Pancreas (tissue), 10 donors: ENCODE measurements at regions not wholly inside any gene's neighbourhood (a gene's known extent, or its start where the extent isn't known, plus 50 kb on each side); places are given as distances from the start of the nearest gene placed in this dataset.

Experiments
- ATAC-seq, 4 donors: fragments of 200-7000 bp; cut with Tn5 transposase; one replicate each; pipeline versions ENCODE4 v1.8.0 to v1.9.1; 2020; ENCODE audit warnings: mild to moderate bottlenecking in 4 of 4, moderate library complexity in 4 of 4
- DNase-seq, 6 donors: peaks; one replicate each; pipeline ENCODE4 v3.0.0-alpha.2; 2020
- FAIRE-seq: peaks from 2 replicates; lab custom pipeline; 2012; peaks lifted over from hg19 to GRCh38; lab: Jason Lieb, UNC
- H3K27ac ChIP-seq, 4 donors: fragments of 200-600 bp; sonication (generic); 1 replicate in 3 of 4; 2 replicates in 1 of 4; pipeline versions ENCODE4 v1.5.0 to v1.8.0; 2020
- H3K27me3 ChIP-seq, 4 donors: fragments of 200-600 bp; one replicate each; pipeline ENCODE4 v1.8.0; 2021
- H3K36me3 ChIP-seq, 3 donors: fragments of 200-600 bp; sonication (generic) in 1 of 3; one replicate each; pipeline versions ENCODE4 v1.5.0 to v1.8.0; 2020 to 2021
- H3K4me1 ChIP-seq, 3 donors: fragments of 200-600 bp; one replicate each; pipeline ENCODE4 v1.8.0; 2021
- H3K4me3 ChIP-seq, 4 donors: fragments of 200-600 bp; sonication (generic) in 2 of 4; one replicate each; pipeline versions ENCODE4 v1.5.0 to v1.8.0; 2020 to 2021
- H3K9me3 ChIP-seq, 4 donors: fragments of 200-600 bp; one replicate each; pipeline ENCODE4 v1.8.0; 2021
- WGBS, 2 donors: extraction: QIAGEN DNeasy Blood & Tissue Kit; methylation state at CpG; one replicate each; pipeline ENCODE4 v1.1.7; 2013; 5-methylcytosine and 5-hydroxymethylcytosine counted together
- intact Hi-C, 3 donors: fragments of 100-400 bp; cut with DNase I; formaldehyde crosslinking; loops; one replicate each; pipeline versions ENCODE4 v1.11.1 to v1.14.2; 2022
- TF ChIP-seq, protein P1 (sequence below), 4 donors: fragments of 200-600 bp; sonication (generic) in 3 of 4; IDR thresholded peaks; one replicate each; pipeline versions ENCODE4 v1.5.0 to v1.8.0; 2021; ENCODE audit warnings: antibody characterized with exemption in 4 of 4
- donor health status: healthy with polysubstance abuse.
- donor health status: DM: no; HTN: no; CAD: no; lungs with moderate emphysema.
- donor health status: DM: no; HTN: no; CAD: no.
- donor health status: control.
- donor health status: control.
- donor health status: Bipolar disorder and iron deficiency.
- donor health status: DM: yes; HTN: yes; CAD: no.
- donor health status: DM: no; HTN: no; CAD: no.
- donor health status: DM: no; HTN: no; CAD: no.
- donor health status: DM: yes; HTN: yes; CAD: no.

DNA sequence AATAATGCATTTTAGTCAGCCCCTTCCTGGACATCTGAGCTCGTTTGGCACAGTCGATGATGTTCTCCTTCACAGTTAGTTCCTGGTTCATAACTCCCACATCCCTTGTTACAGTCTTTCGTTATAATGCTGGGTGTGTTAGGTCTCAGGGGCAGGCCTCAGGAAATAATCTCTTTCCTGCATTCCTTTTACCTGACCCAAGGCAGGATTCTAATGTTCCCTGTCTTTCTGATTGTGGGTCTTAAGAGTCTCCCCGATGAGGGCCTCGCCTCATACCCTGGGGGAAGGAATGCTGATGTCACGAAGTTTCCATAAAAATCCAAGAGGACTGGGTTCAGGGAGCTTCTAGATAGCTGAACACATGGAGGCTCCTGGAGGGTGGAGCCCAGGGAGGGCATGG, 104.0 kb upstream of the CARMIL1 start:
- Histone ChIP-seq H3K4me1 (peaks cover 0 to 25% (median 4%) of the 10 kb centered on the region in 3 donors), H3K36me3 (no peaks in the 10 kb centered on the region), H3K27me3 (no peaks in the 10 kb centered on the region), H3K27ac (no peak overlapping the region), H3K4me3 (no peak overlapping the region), H3K9me3 (no peaks in the 10 kb centered on the region)
- intact Hi-C loops: no loop called here
- DNase-seq: no peak
- WGBS, 2 donors: 76% methylated on average over 6 of the region's 6 CpGs
- TF ChIP-seq, protein P1, sequence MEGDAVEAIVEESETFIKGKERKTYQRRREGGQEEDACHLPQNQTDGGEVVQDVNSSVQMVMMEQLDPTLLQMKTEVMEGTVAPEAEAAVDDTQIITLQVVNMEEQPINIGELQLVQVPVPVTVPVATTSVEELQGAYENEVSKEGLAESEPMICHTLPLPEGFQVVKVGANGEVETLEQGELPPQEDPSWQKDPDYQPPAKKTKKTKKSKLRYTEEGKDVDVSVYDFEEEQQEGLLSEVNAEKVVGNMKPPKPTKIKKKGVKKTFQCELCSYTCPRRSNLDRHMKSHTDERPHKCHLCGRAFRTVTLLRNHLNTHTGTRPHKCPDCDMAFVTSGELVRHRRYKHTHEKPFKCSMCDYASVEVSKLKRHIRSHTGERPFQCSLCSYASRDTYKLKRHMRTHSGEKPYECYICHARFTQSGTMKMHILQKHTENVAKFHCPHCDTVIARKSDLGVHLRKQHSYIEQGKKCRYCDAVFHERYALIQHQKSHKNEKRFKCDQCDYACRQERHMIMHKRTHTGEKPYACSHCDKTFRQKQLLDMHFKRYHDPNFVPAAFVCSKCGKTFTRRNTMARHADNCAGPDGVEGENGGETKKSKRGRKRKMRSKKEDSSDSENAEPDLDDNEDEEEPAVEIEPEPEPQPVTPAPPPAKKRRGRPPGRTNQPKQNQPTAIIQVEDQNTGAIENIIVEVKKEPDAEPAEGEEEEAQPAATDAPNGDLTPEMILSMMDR (IDR thresholded peaks at IDR 0.05): no peak
- peak in 1 of 4 donors; percentile 17 for ATAC-seq
- no peak for FAIRE-seq

DNA sequence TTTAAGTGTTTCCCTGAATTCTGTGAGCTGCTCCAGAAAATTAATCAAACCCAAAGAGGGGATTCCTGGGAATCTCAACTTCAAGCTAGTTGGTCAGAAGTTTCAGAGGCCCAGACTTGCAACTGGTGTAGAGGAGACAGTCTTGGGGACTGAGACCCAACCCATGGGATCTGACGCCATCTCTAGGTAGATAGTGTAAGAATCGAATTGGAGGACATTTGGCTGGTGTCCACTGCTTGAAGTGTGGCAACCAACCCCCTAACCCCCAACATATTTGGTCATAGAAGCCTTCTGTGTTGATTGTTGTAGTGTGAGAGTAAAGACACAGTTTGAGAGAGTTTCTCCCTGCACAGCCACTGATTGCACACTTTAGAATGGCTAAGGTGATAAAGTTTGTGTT, 103.5 kb upstream of the CARMIL1 start:
- TF ChIP-seq, protein P1 (IDR thresholded peaks at IDR 0.05): no peak
- H3K4me1 ChIP-seq: peaks cover 0 to 20% (median 4%) of the 10 kb centered on the region in 3 donors
- WGBS, 2 donors: 64 to 80% methylated on average over 2 of the region's 2 CpGs
- no peaks in the 10 kb centered on the region for H3K27me3 ChIP-seq
- ATAC-seq (no peak), DNase-seq (no peak), FAIRE-seq (no peak)
- no peaks in the 10 kb centered on the region for H3K9me3 ChIP-seq
- no peak overlapping the region for H3K27ac ChIP-seq
- no peak overlapping the region for H3K4me3 ChIP-seq
- intact Hi-C loops: no loop called here
- H3K36me3 ChIP-seq: no peaks in the 10 kb centered on the region

DNA sequence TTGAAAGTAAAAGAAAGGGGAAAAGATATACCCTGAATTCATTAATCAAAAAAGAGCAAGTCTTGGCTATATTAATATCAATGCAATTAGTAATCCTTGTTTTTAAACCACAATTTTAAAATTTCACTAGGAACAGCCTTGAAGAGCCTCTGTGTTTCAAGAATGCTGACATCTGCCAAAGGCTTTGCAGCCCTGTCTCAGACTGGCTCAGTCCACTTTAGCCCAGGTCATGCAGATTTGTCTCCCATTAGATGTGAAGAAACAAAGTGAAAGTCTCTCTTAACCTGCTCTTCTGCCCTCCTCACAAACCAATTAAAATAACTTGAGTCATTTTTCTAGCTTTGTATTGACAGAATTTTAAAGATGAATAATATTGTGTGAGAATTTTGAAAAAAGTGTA, 102.7 kb upstream of the CARMIL1 start:
- no peak for ATAC-seq
- H3K27ac ChIP-seq: no peak overlapping the region
- no peaks in the 10 kb centered on the region for H3K9me3 ChIP-seq
- H3K27me3 ChIP-seq: no peaks in the 10 kb centered on the region
- no peak for FAIRE-seq
- no peaks in the 10 kb centered on the region for H3K36me3 ChIP-seq
- H3K4me3 ChIP-seq: no peak overlapping the region
- peaks cover 0 to 12% (median 4%) of the 10 kb centered on the region in 3 donors for H3K4me1 ChIP-seq
- intact Hi-C loops: no loop called here
- no peak for DNase-seq
- TF ChIP-seq, protein P1 (IDR thresholded peaks at IDR 0.05): no peak

DNA sequence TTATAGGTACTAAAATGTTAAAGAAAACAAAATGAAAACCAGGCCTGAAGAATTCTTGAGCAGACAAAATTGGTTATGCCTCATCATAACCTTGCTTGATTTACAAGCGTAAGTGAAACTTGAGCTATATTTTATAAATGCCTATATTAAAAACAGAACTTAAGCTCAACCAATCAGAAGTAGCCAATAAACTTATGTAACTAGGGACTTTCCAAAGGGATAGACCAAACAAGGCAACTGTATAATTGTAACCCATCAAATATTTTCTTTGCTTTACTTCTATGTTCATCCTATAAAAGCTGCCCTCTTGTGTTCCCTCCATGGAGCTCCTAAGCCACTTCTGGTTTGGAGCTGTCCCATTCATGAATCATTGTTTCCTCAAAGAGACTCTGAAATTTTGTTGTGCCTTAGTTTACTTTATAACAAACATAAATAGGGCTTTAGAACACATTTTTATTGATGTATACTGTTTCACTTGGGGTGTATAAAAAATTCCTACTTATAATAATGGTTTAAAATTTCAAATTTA, 101.6 kb upstream of the CARMIL1 start:
- H3K4me3 ChIP-seq: no peak overlapping the region
- no peaks in the 10 kb centered on the region for H3K36me3 ChIP-seq
- DNase-seq: no peak
- ATAC-seq: no peak
- no peaks in the 10 kb centered on the region for H3K9me3 ChIP-seq
- intact Hi-C loops: no loop called here
- TF ChIP-seq, protein P1 (IDR thresholded peaks at IDR 0.05): no peak
- no peak overlapping the region for H3K27ac ChIP-seq
- WGBS, 2 donors: 94 to 100% methylated on average over 1 of the region's 1 CpG
- H3K4me1 ChIP-seq: peaks cover 0 to 12% (median 4%) of the 10 kb centered on the region in 3 donors
- FAIRE-seq: no peak
- no peaks in the 10 kb centered on the region for H3K27me3 ChIP-seq

DNA sequence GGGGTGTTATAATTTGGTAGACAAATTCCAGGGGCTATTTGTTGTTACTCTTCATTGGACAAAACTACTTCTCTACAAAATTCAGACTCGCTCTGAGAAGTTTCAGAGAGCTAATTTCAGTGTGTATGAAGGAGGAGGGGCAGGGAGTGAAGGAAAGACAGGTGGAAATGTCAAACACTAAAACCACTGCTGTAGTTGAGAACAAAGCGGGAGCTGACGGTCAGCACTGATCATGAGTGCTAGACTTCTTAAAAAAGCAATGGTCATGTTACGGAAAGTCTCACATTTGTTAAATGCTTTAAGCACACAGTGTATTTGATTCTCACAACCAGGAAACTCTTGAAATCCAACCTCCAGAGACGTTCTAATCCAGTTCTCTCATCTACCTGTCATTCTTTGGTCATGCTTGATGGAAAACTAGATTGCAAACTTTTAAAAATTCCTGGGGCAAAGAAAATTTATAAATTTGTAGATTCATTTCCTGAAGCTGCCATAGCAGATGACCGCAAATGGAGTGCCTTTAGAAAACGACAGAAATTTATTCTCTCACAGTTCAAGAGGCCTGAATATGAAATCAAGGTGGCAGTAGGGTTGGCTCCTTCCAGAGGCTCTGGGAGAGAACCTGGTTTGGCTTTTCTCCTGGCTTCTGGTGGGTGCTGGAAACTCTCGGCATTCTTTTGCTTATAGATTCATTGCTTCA, 100.7 kb upstream of the CARMIL1 start:
- no peak overlapping the region for H3K4me3 ChIP-seq
- H3K36me3 ChIP-seq: no peaks in the 10 kb centered on the region
- no peaks in the 10 kb centered on the region for H3K9me3 ChIP-seq
- H3K27me3 ChIP-seq: no peaks in the 10 kb centered on the region
- H3K27ac ChIP-seq: no peak overlapping the region
- 80 to 82% methylated on average over 8 of the region's 8 CpGs for WGBS, 2 donors
- intact Hi-C loops: no loop called here
- ATAC-seq (no peak), FAIRE-seq (no peak), DNase-seq (no peak)
- TF ChIP-seq, protein P1 (IDR thresholded peaks at IDR 0.05): no peak
- H3K4me1 ChIP-seq: peaks cover 0 to 11% (median 4%) of the 10 kb centered on the region in 3 donors
